ENCODE measurements at regions not wholly inside any gene's neighbourhood (a gene's known extent, or its start where the extent isn't known, plus 50 kb on each side); places are given as distances from the start of the nearest gene placed in this dataset.

DNA sequence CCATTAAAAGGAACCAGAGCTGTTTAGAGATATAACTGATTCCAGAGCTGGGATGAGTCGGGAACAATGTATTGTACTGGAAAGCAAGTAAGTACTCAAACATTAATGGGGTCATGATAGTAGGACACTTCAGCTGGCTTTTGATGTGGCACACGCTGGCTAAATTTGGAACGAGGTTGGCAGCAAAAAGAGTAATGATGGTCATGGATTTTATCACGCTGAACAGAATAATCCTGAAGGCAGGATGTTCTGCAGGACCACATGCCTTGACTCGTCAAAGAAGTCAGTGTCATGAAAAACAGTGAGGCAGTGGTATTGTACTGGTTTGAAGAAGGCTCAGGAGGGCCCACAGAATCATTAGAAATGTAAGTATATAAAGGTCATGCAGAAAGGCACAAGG is 220.3 kb downstream of the SNX13 start:
- ChIA-PET POLR2A (no interaction called here), CTCF (no interaction called here)
- Histone ChIP-seq H3K4me1 (ENCODE audit: control extremely low read depth in 1 of 4, control insufficient read depth in 4 of 4, insufficient read depth in 4 of 4, low read length in 3 of 4) (no peaks in the 10 kb centered on the region), H3K27me3 (replicated peaks in 2 of 5; ENCODE audit: control insufficient read depth in 4 of 5, insufficient read depth in 5 of 5, low read length in 4 of 5) (no peaks in the 10 kb centered on the region), H3K4me3 (ENCODE audit: control insufficient read depth in 1 of 7, extremely low read depth in 1 of 7, insufficient read depth in 4 of 7, low read depth in 2 of 7, low read length in 6 of 7) (no peak overlapping the region), H3K27ac (ENCODE audit: insufficient read depth in 1 of 2, low read depth in 1 of 2, low read length in 2 of 2, poor library complexity in 1 of 2, severe bottlenecking in 2 of 2) (no peak overlapping the region), H3K9me3 (ENCODE audit: control extremely low read depth in 1 of 5, control insufficient read depth in 4 of 5, insufficient read depth in 2 of 5, low read depth in 1 of 5, low read length in 4 of 5) (no peaks in the 10 kb centered on the region), H3K36me3 (ENCODE audit: control insufficient read depth in 4 of 4, insufficient read depth in 4 of 4, low read length in 3 of 4) (no peaks in the 10 kb centered on the region)
- no peak for DNase-seq
- WGBS (ENCODE audit: insufficient coverage) = 100% methylated on average over 4 of the region's 5 CpGs

DNA sequence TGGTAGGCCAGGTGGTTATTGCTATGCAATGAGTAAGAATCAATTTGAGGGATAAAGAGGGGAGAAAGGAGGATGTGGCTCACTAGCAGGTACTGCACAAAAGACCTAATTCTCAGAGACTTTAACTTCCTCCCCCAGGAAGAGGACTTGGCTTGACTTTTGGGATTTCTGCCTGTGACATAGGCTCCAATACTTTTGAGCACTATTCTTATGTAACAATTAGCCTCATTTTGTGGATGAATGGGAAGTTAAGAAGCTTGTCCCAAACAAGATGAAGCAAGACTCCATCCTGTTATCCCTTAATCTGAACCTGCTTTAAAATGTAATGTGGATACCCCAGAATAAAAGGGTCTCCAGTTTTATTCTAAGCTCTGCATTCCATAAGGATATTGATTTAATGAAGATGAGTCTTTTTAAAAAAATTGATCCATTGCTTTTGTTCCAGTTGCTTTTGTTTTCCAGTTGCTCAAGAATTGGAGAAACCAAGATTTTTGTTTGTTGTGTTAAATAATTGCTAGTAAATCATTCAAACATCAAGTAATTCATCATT is 218.5 kb downstream of the SNX13 start:
- Histone ChIP-seq H3K9me3 (ENCODE audit: control extremely low read depth in 1 of 5, control insufficient read depth in 4 of 5, insufficient read depth in 2 of 5, low read depth in 1 of 5, low read length in 4 of 5) (no peaks in the 10 kb centered on the region), H3K27me3 (replicated peaks in 2 of 5; ENCODE audit: control insufficient read depth in 4 of 5, insufficient read depth in 5 of 5, low read length in 4 of 5) (no peaks in the 10 kb centered on the region), H3K4me3 (ENCODE audit: control insufficient read depth in 1 of 7, extremely low read depth in 1 of 7, insufficient read depth in 4 of 7, low read depth in 2 of 7, low read length in 6 of 7) (no peak overlapping the region), H3K36me3 (ENCODE audit: control insufficient read depth in 4 of 4, insufficient read depth in 4 of 4, low read length in 3 of 4) (no peaks in the 10 kb centered on the region), H3K27ac (ENCODE audit: insufficient read depth in 1 of 2, low read depth in 1 of 2, low read length in 2 of 2, poor library complexity in 1 of 2, severe bottlenecking in 2 of 2) (no peak overlapping the region), H3K4me1 (ENCODE audit: control extremely low read depth in 1 of 4, control insufficient read depth in 4 of 4, insufficient read depth in 4 of 4, low read length in 3 of 4) (peaks cover 0 to 15% (median 5%) of the 10 kb centered on the region in 4 experiments)
- DNase-seq = no peak
- POLR2A ChIA-PET = no interaction called here
- CTCF ChIA-PET = no interaction called here

DNA sequence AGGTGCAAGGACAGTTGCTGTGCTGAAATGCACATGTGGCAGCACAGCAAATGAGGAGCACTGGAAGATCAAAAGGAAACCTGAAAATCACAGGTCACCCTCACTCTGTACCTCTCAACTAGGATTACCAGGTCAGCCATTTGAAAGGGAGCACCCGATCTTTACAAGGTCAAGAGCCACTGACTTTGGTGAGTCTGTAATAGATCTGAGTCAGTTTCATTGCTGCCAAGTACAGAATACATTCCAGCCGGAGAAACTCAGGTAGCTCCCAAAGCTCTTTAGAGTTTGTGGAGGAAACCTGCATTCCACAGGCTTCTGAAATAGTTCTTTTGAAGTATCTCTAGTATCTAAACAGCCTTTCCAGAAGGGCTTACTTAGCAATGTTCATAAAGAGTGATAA is 217.5 kb downstream of the SNX13 start:
- H3K27me3 ChIP-seq (replicated peaks in 2 of 5; ENCODE audit: control insufficient read depth in 4 of 5, insufficient read depth in 5 of 5, low read length in 4 of 5) = no peaks in the 10 kb centered on the region
- no peak overlapping the region for H3K27ac ChIP-seq (ENCODE audit: insufficient read depth in 1 of 2, low read depth in 1 of 2, low read length in 2 of 2, poor library complexity in 1 of 2, severe bottlenecking in 2 of 2)
- DNase-seq = no peak
- peaks cover 0 to 15% (median 5%) of the 10 kb centered on the region in 4 experiments for H3K4me1 ChIP-seq (ENCODE audit: control extremely low read depth in 1 of 4, control insufficient read depth in 4 of 4, insufficient read depth in 4 of 4, low read length in 3 of 4)
- no peaks in the 10 kb centered on the region for H3K9me3 ChIP-seq (ENCODE audit: control extremely low read depth in 1 of 5, control insufficient read depth in 4 of 5, insufficient read depth in 2 of 5, low read depth in 1 of 5, low read length in 4 of 5)
- no peaks in the 10 kb centered on the region for H3K36me3 ChIP-seq (ENCODE audit: control insufficient read depth in 4 of 4, insufficient read depth in 4 of 4, low read length in 3 of 4)
- 100% methylated on average over 1 of the region's 2 CpGs for WGBS (ENCODE audit: insufficient coverage)
- H3K4me3 ChIP-seq (ENCODE audit: control insufficient read depth in 1 of 7, extremely low read depth in 1 of 7, insufficient read depth in 4 of 7, low read depth in 2 of 7, low read length in 6 of 7) = no peak overlapping the region
- CTCF ChIA-PET = no interaction called here
- POLR2A ChIA-PET = no interaction called here

DNA sequence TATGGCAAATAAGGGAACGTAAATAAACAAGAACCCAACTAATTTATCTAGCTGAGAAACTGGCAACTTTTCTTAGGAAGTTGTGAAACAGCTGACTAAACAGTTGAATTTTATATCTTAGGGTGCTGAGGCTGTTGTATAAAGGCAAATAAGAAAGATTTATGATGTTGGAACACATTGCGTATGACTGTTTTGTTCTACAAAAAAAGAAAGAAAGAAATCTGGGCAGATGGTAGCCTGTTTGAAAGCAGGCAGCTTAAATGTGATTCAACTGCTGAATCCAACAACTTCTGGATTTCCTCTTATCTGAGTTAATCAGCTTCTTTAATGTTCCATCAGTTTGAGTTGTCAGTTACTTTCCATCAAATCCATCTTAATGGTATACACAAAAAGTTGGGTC is 214.5 kb downstream of the SNX13 start:
- peak; percentile 5 to 74 (median 56) for DNase-seq
- peaks cover 0 to 2% (median 0%) of the 10 kb centered on the region in 5 experiments for H3K9me3 ChIP-seq (ENCODE audit: control extremely low read depth in 1 of 5, control insufficient read depth in 4 of 5, insufficient read depth in 2 of 5, low read depth in 1 of 5, low read length in 4 of 5)
- H3K27me3 ChIP-seq (replicated peaks in 2 of 5; ENCODE audit: control insufficient read depth in 4 of 5, insufficient read depth in 5 of 5, low read length in 4 of 5) = no peaks in the 10 kb centered on the region
- CTCF ChIA-PET = interaction anchor here (0.7 to 0.9 kb wide), 2 partner anchors 15 to 19 kb away, joined by 3 read pairs; no protein-coding TSS in a partner anchor
- 0% methylated on average over 1 of the region's 2 CpGs for WGBS (ENCODE audit: insufficient coverage)
- peaks cover 0 to 15% (median 5%) of the 10 kb centered on the region in 4 experiments for H3K4me1 ChIP-seq (ENCODE audit: control extremely low read depth in 1 of 4, control insufficient read depth in 4 of 4, insufficient read depth in 4 of 4, low read length in 3 of 4)
- H3K27ac ChIP-seq (ENCODE audit: insufficient read depth in 1 of 2, low read depth in 1 of 2, low read length in 2 of 2, poor library complexity in 1 of 2, severe bottlenecking in 2 of 2) = no peak overlapping the region
- POLR2A ChIA-PET = no interaction called here
- peak overlapping the region in 1 of 7 experiments; percentile 41 for H3K4me3 ChIP-seq (ENCODE audit: control insufficient read depth in 1 of 7, extremely low read depth in 1 of 7, insufficient read depth in 4 of 7, low read depth in 2 of 7, low read length in 6 of 7)
- H3K36me3 ChIP-seq (ENCODE audit: control insufficient read depth in 4 of 4, insufficient read depth in 4 of 4, low read length in 3 of 4) = no peaks in the 10 kb centered on the region

DNA sequence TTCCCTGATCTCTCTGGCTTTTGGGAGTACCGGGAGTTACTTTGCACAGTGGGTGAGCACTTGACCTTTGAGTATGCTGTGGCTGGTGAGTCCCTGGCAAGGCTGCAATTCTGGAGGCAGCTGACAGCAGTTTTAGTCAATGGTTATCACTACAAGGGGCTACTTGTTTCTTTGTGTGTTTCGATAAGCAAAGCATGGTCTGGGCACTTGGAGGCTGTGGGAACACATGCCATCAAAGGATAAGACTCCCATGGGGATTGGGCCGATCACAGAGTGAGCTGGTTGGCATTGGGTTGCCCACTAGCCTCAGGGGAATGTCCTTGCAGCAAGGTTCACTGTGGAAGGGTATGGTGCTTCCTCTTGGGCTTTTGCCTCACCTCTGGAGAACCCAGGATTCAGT is 208.2 kb downstream of the SNX13 start:
- DNase-seq = no peak
- Histone ChIP-seq H3K36me3 (ENCODE audit: control insufficient read depth in 4 of 4, insufficient read depth in 4 of 4, low read length in 3 of 4) (no peaks in the 10 kb centered on the region), H3K4me1 (ENCODE audit: control extremely low read depth in 1 of 4, control insufficient read depth in 4 of 4, insufficient read depth in 4 of 4, low read length in 3 of 4) (no peaks in the 10 kb centered on the region), H3K27ac (ENCODE audit: insufficient read depth in 1 of 2, low read depth in 1 of 2, low read length in 2 of 2, poor library complexity in 1 of 2, severe bottlenecking in 2 of 2) (no peak overlapping the region), H3K27me3 (replicated peaks in 2 of 5; ENCODE audit: control insufficient read depth in 4 of 5, insufficient read depth in 5 of 5, low read length in 4 of 5) (no peaks in the 10 kb centered on the region), H3K9me3 (ENCODE audit: control extremely low read depth in 1 of 5, control insufficient read depth in 4 of 5, insufficient read depth in 2 of 5, low read depth in 1 of 5, low read length in 4 of 5) (peaks cover 3 to 14% (median 5%) of the 10 kb centered on the region in 5 experiments), H3K4me3 (ENCODE audit: control insufficient read depth in 1 of 7, extremely low read depth in 1 of 7, insufficient read depth in 4 of 7, low read depth in 2 of 7, low read length in 6 of 7) (no peak overlapping the region)
- WGBS (ENCODE audit: insufficient coverage) = 94% methylated on average over 2 of the region's 3 CpGs
- ChIA-PET POLR2A (interaction anchor here (0.6 kb wide), 1 partner anchor 11 kb away, joined by 4 read pairs; no protein-coding TSS in a partner anchor), CTCF (interaction anchor here (0.8 to 1.5 kb wide), 2 partner anchors 14 to 17 kb away, joined by 3 read pairs; no protein-coding TSS in a partner anchor)
